Esophagus muscularis mucosa (tissue), 4 donors: ENCODE measurements at regions not wholly inside any gene's neighbourhood (a gene's known extent, or its start where the extent isn't known, plus 50 kb on each side); places are given as distances from the start of the nearest gene placed in this dataset.

ENCODE experiments used
- DNase-seq: peaks from one replicate; pipeline ENCODE4 v3.0.0-alpha.2; 2017; ENCODE audit errors: extremely low spot score
- H3K27ac ChIP-seq, 4 donors: fragments of 200-600 bp; sonication (generic); replicated peaks in 1 of 4; 1 replicate in 3 of 4; 2 replicates in 1 of 4; pipeline ENCODE4 v1.5.1; 2016 to 2019; ENCODE audit warnings: mild to moderate bottlenecking in 1 of 4
- H3K27me3 ChIP-seq, 4 donors: fragments of 200-600 bp; sonication (generic); one replicate each; pipeline versions ENCODE4 v1.5.1 to v1.6.0; 2016 to 2019
- H3K36me3 ChIP-seq, 4 donors: fragments of 200-600 bp; sonication (generic); one replicate each; pipeline ENCODE4 v1.5.1; 2016 to 2019
- H3K4me1 ChIP-seq, 4 donors: fragments of 200-600 bp; sonication (generic); one replicate each; pipeline ENCODE4 v1.5.1; 2016 to 2019
- H3K4me3 ChIP-seq, 4 donors: fragments of 200-600 bp; sonication (generic); 1 replicate in 2 of 4; 2 replicates in 2 of 4; pipeline ENCODE4 v1.5.1; 2016 to 2019; ENCODE audit warnings: mild to moderate bottlenecking in 4 of 4, moderate library complexity in 1 of 4
- H3K9me3 ChIP-seq, 4 donors: fragments of 200-600 bp; sonication (generic); 1 replicate in 3 of 4; 2 replicates in 1 of 4; pipeline ENCODE4 v1.5.1; 2016 to 2019
- CTCF ChIP-seq, 3 experiments: fragments of 200-600 bp in 2 of 3; fragments of 450-650 bp in 1 of 3; sonication (generic) in 2 of 3; IDR thresholded peaks; one replicate each; pipeline ENCODE4 v1.5.1; 2017 to 2019; ENCODE audit warnings: antibody characterized with exemption in 3 of 3, mild to moderate bottlenecking in 2 of 3, moderate library complexity in 1 of 3
- EP300 ChIP-seq: sonication (generic); formaldehyde crosslinking; IDR thresholded peaks from one replicate; pipeline ENCODE4 v1.6.1; 2017; ENCODE audit warnings: antibody characterized with exemption
- POLR2A ChIP-seq: fragments of 450-650 bp; IDR thresholded peaks from one replicate; pipeline ENCODE4 v1.6.1; 2017; ENCODE audit warnings: antibody characterized with exemption, moderate library complexity, mild to moderate bottlenecking, low read depth
- POLR2AphosphoS5 ChIP-seq, 2 donors: sonication (generic); formaldehyde crosslinking; IDR thresholded peaks; one replicate each; pipeline ENCODE4 v1.6.1; 2017; ENCODE audit warnings: antibody characterized with exemption in 2 of 2
- WGBS: methylation state at CpG from one replicate; pipeline ENCODE4 v1.1.5; 2018; 5-methylcytosine and 5-hydroxymethylcytosine counted together
- intact Hi-C: fragments of 100-400 bp; cut with DNase I; formaldehyde crosslinking; loops from one replicate; pipeline ENCODE4 v1.15.1; 2023

GRCh38 chr5:154669402-154669801 is 85.8 kb upstream of the LARP1 start:
- intact Hi-C loops: no loop called here
- no peak overlapping the region for H3K27ac ChIP-seq
- no peak for TF ChIP-seq POLR2A
- TF ChIP-seq POLR2AphosphoS5 (IDR thresholded peaks at IDR 0.05): no peak
- no peaks in the 10 kb centered on the region for H3K27me3 ChIP-seq
- no peak for DNase-seq
- no peaks in the 10 kb centered on the region for H3K36me3 ChIP-seq
- WGBS: 95% methylated on average over 7 of the region's 7 CpGs
- no peaks in the 10 kb centered on the region for H3K4me1 ChIP-seq
- no peak overlapping the region for H3K4me3 ChIP-seq
- H3K9me3 ChIP-seq: peaks cover 0 to 20% (median 15%) of the 10 kb centered on the region in 4 donors

- intact Hi-C loops: no loop called here
- Histone ChIP-seq H3K27ac (no peak overlapping the region), H3K9me3 (peaks cover 0 to 20% (median 17%) of the 10 kb centered on the region in 4 donors), H3K27me3 (no peaks in the 10 kb centered on the region), H3K4me3 (no peak overlapping the region), H3K36me3 (no peaks in the 10 kb centered on the region), H3K4me1 (no peaks in the 10 kb centered on the region)
- TF ChIP-seq POLR2A (no peak), EP300 (no peak), CTCF (IDR thresholded peaks at IDR 0.05) (no peak), POLR2AphosphoS5 (IDR thresholded peaks at IDR 0.05) (no peak)
- no peak for DNase-seq
Observed at GRCh38 chr5:154664869-154665268, 90.3 kb upstream of the LARP1 start.

- TF ChIP-seq POLR2A (no peak), CTCF (IDR thresholded peaks at IDR 0.05) (no peak), EP300 (no peak), POLR2AphosphoS5 (IDR thresholded peaks at IDR 0.05) (no peak)
- peaks cover 0 to 16% (median 14%) of the 10 kb centered on the region in 4 donors for H3K9me3 ChIP-seq
- DNase-seq: no peak
- H3K27ac ChIP-seq: no peak overlapping the region
- H3K4me1 ChIP-seq: no peaks in the 10 kb centered on the region
- no peaks in the 10 kb centered on the region for H3K36me3 ChIP-seq
- no peaks in the 10 kb centered on the region for H3K27me3 ChIP-seq
- H3K4me3 ChIP-seq: no peak overlapping the region
- 100% methylated on average over 2 of the region's 3 CpGs for WGBS
- intact Hi-C loops: no loop called here
Observed at GRCh38 chr5:154663424-154663823, 91.8 kb upstream of the LARP1 start.

GRCh38 chr5:154654486-154655371 is 100.4 kb upstream of the LARP1 start:
- no peaks in the 10 kb centered on the region for H3K36me3 ChIP-seq
- H3K9me3 ChIP-seq: no peaks in the 10 kb centered on the region
- peak overlapping the region in 3 of 4 donors; percentile 1 to 19 (median 7) for H3K27ac ChIP-seq
- H3K4me1 ChIP-seq: peaks cover 11 to 20% (median 18%) of the 10 kb centered on the region in 4 donors
- DNase-seq: no peak
- intact Hi-C loops: no loop called here
- TF ChIP-seq EP300: no peak
- H3K27me3 ChIP-seq: no peaks in the 10 kb centered on the region
- H3K4me3 ChIP-seq: peak overlapping the region in 3 of 4 donors; percentile 3 to 9 (median 5)
- WGBS: 56% methylated on average over 12 of the region's 13 CpGs

- peaks cover 11 to 20% (median 18%) of the 10 kb centered on the region in 4 donors for H3K4me1 ChIP-seq
- 38% methylated on average over 4 of the region's 4 CpGs for WGBS
- peak overlapping the region in 3 of 4 donors; percentile 1 to 19 (median 7) for H3K27ac ChIP-seq
- TF ChIP-seq POLR2AphosphoS5 (IDR thresholded peaks at IDR 0.05) (no peak), POLR2A (no peak), EP300 (no peak), CTCF (IDR thresholded peaks at IDR 0.05) (no peak)
- H3K4me3 ChIP-seq: peak overlapping the region in 3 of 4 donors; percentile 3 to 9 (median 5)
- no peaks in the 10 kb centered on the region for H3K9me3 ChIP-seq
- intact Hi-C loops: no loop called here
- no peaks in the 10 kb centered on the region for H3K27me3 ChIP-seq
- H3K36me3 ChIP-seq: no peaks in the 10 kb centered on the region
- no peak for DNase-seq
Observed at GRCh38 chr5:154653764-154654485, 101.3 kb upstream of the LARP1 start.
